Spleen (tissue), 11 donors: ENCODE measurements at regions not wholly inside any gene's neighbourhood (a gene's known extent, or its start where the extent isn't known, plus 50 kb on each side); places are given as distances from the start of the nearest gene placed in this dataset.

Experiments
- DNase-seq: peaks from one replicate; pipeline ENCODE4 v3.0.0-alpha.2; 2020
- H3K27ac ChIP-seq, 8 donors: fragments of 200-600 bp; sonication (generic) in 7 of 8; 1 replicate in 4 of 8; 2 replicates in 4 of 8; pipeline versions ENCODE4 v1.5.0 to v1.8.0; 2016 to 2021; ENCODE audit warnings: inconsistent platforms in 4 of 8, mild to moderate bottlenecking in 4 of 8, moderate library complexity in 1 of 8
- H3K27me3 ChIP-seq, 7 donors: fragments of 200-600 bp; sonication (generic) in 6 of 7; replicated peaks in 1 of 7; 1 replicate in 4 of 7; 2 replicates in 3 of 7; pipeline versions ENCODE4 v1.5.0 to v1.8.0; 2016 to 2021; ENCODE audit warnings: inconsistent platforms in 3 of 7, mild to moderate bottlenecking in 1 of 7
- H3K36me3 ChIP-seq, 6 donors: fragments of 200-600 bp; sonication (generic) in 5 of 6; 1 replicate in 4 of 6; 2 replicates in 2 of 6; pipeline versions ENCODE4 v1.5.0 to v1.8.0; 2016 to 2021; ENCODE audit warnings: inconsistent platforms in 2 of 6
- H3K4me1 ChIP-seq, 6 donors: fragments of 200-600 bp; sonication (generic) in 5 of 6; 1 replicate in 3 of 6; 2 replicates in 3 of 6; pipeline versions ENCODE4 v1.5.0 to v1.8.0; 2016 to 2021; ENCODE audit warnings: inconsistent platforms in 3 of 6
- H3K4me3 ChIP-seq, 8 donors: fragments of 200-600 bp; sonication (generic) in 7 of 8; 1 replicate in 4 of 8; 2 replicates in 4 of 8; pipeline versions ENCODE4 v1.5.0 to v1.8.0; 2016 to 2021; ENCODE audit warnings: inconsistent platforms in 4 of 8, mild to moderate bottlenecking in 4 of 8, moderate library complexity in 2 of 8
- H3K9me3 ChIP-seq, 8 donors: fragments of 200-600 bp; sonication (generic) in 7 of 8; 1 replicate in 4 of 8; 2 replicates in 4 of 8; pipeline versions ENCODE4 v1.5.0 to v1.8.0; 2016 to 2021; ENCODE audit warnings: inconsistent platforms in 4 of 8
- POLR2A ChIP-seq, 3 donors: fragments of 450-650 bp; IDR thresholded peaks; one replicate each; pipeline ENCODE4 v1.5.1; 2017; ENCODE audit warnings: antibody characterized with exemption in 3 of 3, mild to moderate bottlenecking in 1 of 3
- POLR2AphosphoS5 ChIP-seq, 3 donors: sonication (generic); formaldehyde crosslinking; IDR thresholded peaks; one replicate each; pipeline ENCODE4 v1.5.1; 2017; ENCODE audit warnings: antibody characterized with exemption in 3 of 3
- WGBS, 5 donors: extraction: QIAGEN DNeasy Blood & Tissue Kit in 3 of 5; methylation state at CpG; one replicate each; pipeline versions ENCODE4 v1.1.5 to v1.1.7; 2013 to 2018; 5-methylcytosine and 5-hydroxymethylcytosine counted together
- intact Hi-C: fragments of 100-400 bp; cut with DNase I; formaldehyde crosslinking; loops from one replicate; pipeline ENCODE4 v1.15.0; 2023; ENCODE audit warnings: low total_unique reads
- TF ChIP-seq, protein P1 (sequence below), 11 experiments: fragments of 200-600 bp in 7 of 11; fragments of 450-650 bp in 4 of 11; sonication (generic) in 4 of 11; IDR thresholded peaks in 8 of 11; conservative IDR thresholded peaks in 3 of 11; 1 replicate in 7 of 11; 2 replicates in 4 of 11; pipeline versions ENCODE4 v1.4.0 to v1.8.0; 2016 to 2021; ENCODE audit warnings: antibody characterized with exemption in 11 of 11, inconsistent platforms in 4 of 11, mild to moderate bottlenecking in 1 of 11
- donor health status: healthy with polysubstance abuse.
- donor health status: DM: no; HTN: no; CAD: no; lungs with moderate emphysema.
- donor health status: DM: no; HTN: no; CAD: no.
- donor health status: Bipolar disorder and iron deficiency.
- donor health status: healthy.
- donor health status: DM: no; HTN: no; CAD: no.
- donor health status: DM: yes; HTN: yes; CAD: no.

DNA sequence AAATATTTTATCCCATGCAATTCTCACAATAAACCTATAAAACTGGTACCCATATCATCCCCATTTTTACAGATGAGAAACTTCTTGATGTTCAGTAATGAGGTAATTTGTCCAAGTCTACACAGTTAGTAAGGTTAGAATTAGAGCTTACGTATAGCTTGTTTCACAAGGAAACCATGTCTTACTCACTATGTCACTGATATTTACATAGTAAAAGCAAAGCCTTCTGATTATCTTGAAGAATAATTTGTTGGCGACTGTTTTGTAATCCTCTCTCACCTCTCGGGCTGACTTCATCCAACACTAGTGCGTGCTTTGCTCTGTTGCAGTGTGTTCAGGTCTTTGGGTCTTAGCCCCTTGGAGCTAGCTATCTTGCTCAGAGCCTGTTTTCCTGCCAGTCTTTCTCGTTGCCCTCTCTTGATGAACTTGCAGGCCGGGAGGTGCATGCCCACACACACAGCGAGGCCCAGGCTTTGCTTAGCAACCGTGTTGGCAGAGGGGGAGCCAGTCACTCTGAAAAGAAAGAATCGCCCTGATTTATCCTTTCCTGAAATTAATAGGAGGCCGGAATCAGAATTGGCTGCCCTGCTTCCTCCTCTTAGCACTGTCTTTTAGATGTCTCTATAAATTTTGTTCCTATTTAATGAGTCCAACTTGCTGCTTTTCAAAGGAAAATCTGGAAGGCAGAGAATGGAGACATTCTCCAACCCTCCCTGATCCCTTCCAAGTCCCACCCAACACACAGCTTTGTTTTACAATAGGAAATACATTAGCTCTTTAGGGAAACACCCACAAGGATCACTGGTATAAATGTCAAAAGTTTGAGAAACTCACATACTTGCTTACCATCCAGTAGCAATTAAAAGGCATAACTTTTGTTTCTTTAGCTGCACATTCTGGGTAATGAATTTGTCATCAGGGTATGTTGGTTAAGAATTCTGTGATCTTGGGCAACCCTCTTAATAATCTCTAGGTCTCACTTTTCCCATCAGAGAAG is 97.6 kb upstream of the SEC11C start:
- intact Hi-C loops: no loop called here
- no peaks in the 10 kb centered on the region for H3K9me3 ChIP-seq
- 60 to 73% (median 70%) methylated on average over 10 of the region's 10 CpGs for WGBS, 5 donors
- peaks cover 0 to 8% (median 0%) of the 10 kb centered on the region in 6 donors for H3K4me1 ChIP-seq
- TF ChIP-seq POLR2A (IDR thresholded peaks at IDR 0.05) (no peak), POLR2AphosphoS5 (IDR thresholded peaks at IDR 0.05) (no peak)
- TF ChIP-seq, protein P1, sequence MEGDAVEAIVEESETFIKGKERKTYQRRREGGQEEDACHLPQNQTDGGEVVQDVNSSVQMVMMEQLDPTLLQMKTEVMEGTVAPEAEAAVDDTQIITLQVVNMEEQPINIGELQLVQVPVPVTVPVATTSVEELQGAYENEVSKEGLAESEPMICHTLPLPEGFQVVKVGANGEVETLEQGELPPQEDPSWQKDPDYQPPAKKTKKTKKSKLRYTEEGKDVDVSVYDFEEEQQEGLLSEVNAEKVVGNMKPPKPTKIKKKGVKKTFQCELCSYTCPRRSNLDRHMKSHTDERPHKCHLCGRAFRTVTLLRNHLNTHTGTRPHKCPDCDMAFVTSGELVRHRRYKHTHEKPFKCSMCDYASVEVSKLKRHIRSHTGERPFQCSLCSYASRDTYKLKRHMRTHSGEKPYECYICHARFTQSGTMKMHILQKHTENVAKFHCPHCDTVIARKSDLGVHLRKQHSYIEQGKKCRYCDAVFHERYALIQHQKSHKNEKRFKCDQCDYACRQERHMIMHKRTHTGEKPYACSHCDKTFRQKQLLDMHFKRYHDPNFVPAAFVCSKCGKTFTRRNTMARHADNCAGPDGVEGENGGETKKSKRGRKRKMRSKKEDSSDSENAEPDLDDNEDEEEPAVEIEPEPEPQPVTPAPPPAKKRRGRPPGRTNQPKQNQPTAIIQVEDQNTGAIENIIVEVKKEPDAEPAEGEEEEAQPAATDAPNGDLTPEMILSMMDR (IDR thresholded peaks at IDR 0.05 in 8 of 11, conservative IDR thresholded peaks at IDR 0.05 in 3 of 11): no peak
- no peaks in the 10 kb centered on the region for H3K36me3 ChIP-seq
- no peaks in the 10 kb centered on the region for H3K27me3 ChIP-seq
- H3K4me3 ChIP-seq: no peak overlapping the region
- peak; percentile 35 for DNase-seq
- peak overlapping the region in 4 of 8 donors; percentile 2 to 53 (median 31) for H3K27ac ChIP-seq

DNA sequence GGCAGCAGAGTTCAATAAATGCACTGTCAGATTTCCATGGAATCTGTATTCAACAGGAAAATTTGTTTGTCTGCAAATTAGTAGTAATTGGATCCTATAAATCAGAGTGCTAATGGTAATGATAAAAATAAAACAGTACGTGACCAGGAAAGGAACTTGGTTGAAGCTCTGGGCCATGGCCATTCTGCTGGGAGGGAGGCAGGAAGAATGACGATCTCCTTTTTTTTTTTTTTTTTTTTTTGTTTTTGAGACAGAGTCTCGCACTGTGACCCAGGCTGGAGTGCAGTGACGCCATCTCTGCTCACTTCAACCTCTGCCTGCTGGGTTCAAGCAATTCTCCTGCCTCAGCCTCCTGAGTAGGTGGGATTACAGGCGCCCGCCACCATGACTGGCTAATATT is 94.8 kb upstream of the SEC11C start:
- H3K27me3 ChIP-seq: peaks cover 0 to 4% (median 0%) of the 10 kb centered on the region in 7 donors
- intact Hi-C loops: no loop called here
- peaks cover 0 to 8% (median 0%) of the 10 kb centered on the region in 6 donors for H3K4me1 ChIP-seq
- DNase-seq: peak; percentile 41
- 69 to 88% (median 76%) methylated on average over 6 of the region's 6 CpGs for WGBS, 5 donors
- no peak overlapping the region for H3K4me3 ChIP-seq
- H3K27ac ChIP-seq: peak overlapping the region in 2 of 8 donors; percentile 11 to 23
- H3K9me3 ChIP-seq: no peaks in the 10 kb centered on the region
- TF ChIP-seq POLR2AphosphoS5 (IDR thresholded peaks at IDR 0.05): no peak
- TF ChIP-seq, protein P1 (IDR thresholded peaks at IDR 0.05 in 8 of 11, conservative IDR thresholded peaks at IDR 0.05 in 3 of 11): no peak
- TF ChIP-seq POLR2A (IDR thresholded peaks at IDR 0.05): no peak
- H3K36me3 ChIP-seq: no peaks in the 10 kb centered on the region

DNA sequence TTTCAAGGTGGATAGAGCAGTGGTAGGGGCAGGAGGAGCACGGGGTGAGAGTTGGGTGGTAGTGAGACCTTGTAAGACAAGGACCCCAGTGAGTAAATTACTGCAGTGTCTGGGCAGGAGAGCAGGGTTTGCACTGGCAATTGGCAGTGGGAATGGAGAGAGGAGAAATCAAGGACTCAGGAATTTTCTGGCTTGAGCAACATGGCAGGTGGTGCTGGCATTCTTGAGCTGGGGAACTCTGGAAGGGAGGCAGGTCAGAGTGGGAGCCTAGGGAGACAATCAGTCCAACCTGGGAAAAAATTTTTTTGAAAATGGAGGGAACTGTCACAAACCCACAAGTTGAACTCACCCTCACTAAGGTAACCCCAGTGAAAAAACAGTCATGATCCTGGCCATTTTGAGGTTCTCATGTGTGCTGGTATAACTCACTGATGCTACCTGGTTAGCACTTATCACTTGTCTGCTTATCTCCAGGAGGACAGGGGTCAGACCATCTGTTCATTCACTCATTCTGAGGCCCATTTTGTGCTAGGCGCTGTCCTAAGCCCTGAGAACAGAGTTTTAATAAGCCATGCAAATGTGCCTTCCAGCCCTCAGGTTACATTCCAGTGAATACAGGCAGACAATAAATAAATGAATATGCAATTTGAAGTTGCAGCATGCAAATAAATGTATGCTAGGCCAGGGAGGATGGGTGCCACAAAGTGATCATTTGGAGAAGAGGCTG is 92.2 kb upstream of the SEC11C start:
- no peaks in the 10 kb centered on the region for H3K36me3 ChIP-seq
- DNase-seq: no peak
- no peak overlapping the region for H3K4me3 ChIP-seq
- no peak overlapping the region for H3K27ac ChIP-seq
- 80 to 98% (median 87%) methylated on average over 2 of the region's 2 CpGs for WGBS, 5 donors
- no peak for TF ChIP-seq POLR2A (IDR thresholded peaks at IDR 0.05)
- TF ChIP-seq POLR2AphosphoS5 (IDR thresholded peaks at IDR 0.05): no peak
- TF ChIP-seq, protein P1 (IDR thresholded peaks at IDR 0.05 in 8 of 11, conservative IDR thresholded peaks at IDR 0.05 in 3 of 11): no peak
- H3K4me1 ChIP-seq: peaks cover 0 to 22% (median 2%) of the 10 kb centered on the region in 6 donors
- intact Hi-C loops: no loop called here
- peaks cover 0 to 9% (median 0%) of the 10 kb centered on the region in 7 donors for H3K27me3 ChIP-seq
- no peaks in the 10 kb centered on the region for H3K9me3 ChIP-seq

DNA sequence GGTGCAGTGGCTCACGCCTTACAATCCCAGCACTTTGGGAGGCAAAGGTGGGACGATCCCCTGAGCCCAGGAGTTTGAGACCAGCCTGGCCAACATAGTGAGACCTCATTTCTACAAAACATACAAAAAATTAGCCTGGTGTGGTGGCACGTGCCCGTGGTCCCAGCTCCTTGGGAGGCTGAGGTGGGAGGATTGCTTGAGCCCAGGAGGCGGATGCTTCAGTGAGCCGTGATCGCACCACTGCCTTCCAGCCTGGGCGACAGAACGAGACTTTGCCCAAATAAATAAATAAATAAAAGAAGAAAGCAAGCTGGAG is 91.7 kb upstream of the SEC11C start:
- H3K4me1 ChIP-seq: peaks cover 0 to 22% (median 0%) of the 10 kb centered on the region in 6 donors
- TF ChIP-seq POLR2A (IDR thresholded peaks at IDR 0.05) (no peak), POLR2AphosphoS5 (IDR thresholded peaks at IDR 0.05) (no peak)
- TF ChIP-seq, protein P1 (IDR thresholded peaks at IDR 0.05 in 8 of 11, conservative IDR thresholded peaks at IDR 0.05 in 3 of 11): no peak
- intact Hi-C loops: no loop called here
- peak; percentile 51 for DNase-seq
- H3K27me3 ChIP-seq: peaks cover 0 to 9% (median 0%) of the 10 kb centered on the region in 7 donors
- H3K9me3 ChIP-seq: no peaks in the 10 kb centered on the region
- H3K36me3 ChIP-seq: no peaks in the 10 kb centered on the region
- H3K4me3 ChIP-seq: no peak overlapping the region
- 83 to 96% (median 89%) methylated on average over 9 of the region's 9 CpGs for WGBS, 5 donors
- H3K27ac ChIP-seq: no peak overlapping the region
